PC-3 (cell line): ENCODE measurements at regions not wholly inside any gene's neighbourhood (a gene's known extent, or its start where the extent isn't known, plus 50 kb on each side); places are given as distances from the start of the nearest gene placed in this dataset.

Experiments
- ATAC-seq: fragments of 200-7000 bp; cut with Tn5 transposase; 2 replicates; pipeline ENCODE4 v1.9.1; 2020; ENCODE audit warnings: mild to moderate bottlenecking, moderate library complexity
- BruUV-seq: library from RNA; stranded (reverse); fragments of 400-500 nt; replicated peaks from 2 replicates; lab custom pipeline; 2021; lab: Mats Ljungman, UMichigan
- CTCF ChIA-PET: fragments of 300-600 bp; sonication (Branson Sonifier 250); formaldehyde crosslinking; loops from one replicate; lab custom pipeline; 2022; ENCODE audit warnings: antibody characterized with exemption; lab: Charles Lee
- POLR2A ChIA-PET: fragments of 300-600 bp; sonication (Branson Sonifier 250); formaldehyde crosslinking; loops from one replicate; lab custom pipeline; 2022; ENCODE audit warnings: antibody characterized with exemption; ENCODE audit not compliant: unreplicated experiment; lab: Charles Lee
- DNase-seq: peaks from one replicate; pipeline ENCODE4 v3.0.0-alpha.2; 2015
- H2AFZ ChIP-seq: fragments of 300-600 bp; sonication (generic); 2 replicates; pipeline ENCODE4 v1.6.0; 2016; ENCODE audit warnings: antibody characterized with exemption, low read length
- H3F3A ChIP-seq: fragments of 300-600 bp; sonication (generic); one replicate; pipeline ENCODE4 v1.6.0; 2017; ENCODE audit warnings: antibody characterized with exemption, low read length, control low read depth, mild to moderate bottlenecking; ENCODE audit not compliant: unreplicated experiment
- H3K27ac ChIP-seq: fragments of 300-600 bp; sonication (generic); 2 replicates; pipeline ENCODE4 v1.5.1; 2016; ENCODE audit warnings: mild to moderate bottlenecking, low read length
- H3K27me3 ChIP-seq: fragments of 300-600 bp; sonication (generic); 2 replicates; pipeline ENCODE4 v1.6.1; 2016; ENCODE audit warnings: low read length, mixed read lengths
- H3K36me3 ChIP-seq: fragments of 300-600 bp; sonication (generic); 2 replicates; pipeline ENCODE4 v1.6.1; 2016; ENCODE audit warnings: low read depth, mixed run types, low read length, mixed read lengths
- H3K4me1 ChIP-seq: fragments of 300-600 bp; sonication (generic); 2 replicates; pipeline ENCODE4 v1.5.1; 2016; ENCODE audit warnings: low read length; ENCODE audit not compliant: insufficient read depth
- H3K4me2 ChIP-seq: fragments of 300-600 bp; sonication (generic); 2 replicates; pipeline ENCODE4 v1.6.0; 2016; ENCODE audit warnings: low read length
- H3K4me3 ChIP-seq: fragments of 300-600 bp; sonication (generic); 2 replicates; pipeline ENCODE4 v1.5.1; 2016; ENCODE audit warnings: mild to moderate bottlenecking, low read length, mixed read lengths
- H3K79me2 ChIP-seq: fragments of 300-600 bp; sonication (generic); 2 replicates; pipeline ENCODE4 v1.6.1; 2017; ENCODE audit warnings: low read length, mixed read lengths
- H3K9ac ChIP-seq: fragments of 300-600 bp; sonication (generic); 2 replicates; pipeline ENCODE4 v1.6.0; 2016; ENCODE audit warnings: mild to moderate bottlenecking, low read length
- H3K9me2 ChIP-seq: fragments of 300-600 bp; sonication (generic); replicated peaks from 2 replicates; pipeline ENCODE4 v1.6.1; 2016; ENCODE audit warnings: mixed run types, low read length, mixed read lengths
- H3K9me3 ChIP-seq: fragments of 300-600 bp; sonication (generic); 2 replicates; pipeline ENCODE4 v1.6.1; 2016; ENCODE audit warnings: low read length, mixed read lengths
- H4K20me1 ChIP-seq: fragments of 300-600 bp; sonication (generic); 2 replicates; pipeline ENCODE4 v1.6.1; 2016; ENCODE audit warnings: low read length, mixed read lengths
- EZH2 ChIP-seq: fragments of 300-600 bp; sonication (generic); IDR thresholded peaks from one replicate; pipeline ENCODE4 v1.6.1; 2017; ENCODE audit warnings: antibody characterized with exemption, mild to moderate bottlenecking, low read length; ENCODE audit not compliant: unreplicated experiment
- EZH2phosphoT487 ChIP-seq: fragments of 300-600 bp; sonication (generic); IDR thresholded peaks from 2 replicates; pipeline ENCODE4 v1.6.1; 2018; ENCODE audit warnings: mild to moderate bottlenecking, antibody characterized with exemption, low read length, borderline replicate concordance
- intact Hi-C: fragments of 100-400 bp; cut with micrococcal nuclease; formaldehyde crosslinking; loops from 2 replicates; pipeline ENCODE4 v1.9.0; 2023
- TF ChIP-seq, protein P1 (sequence below): fragments of 300-600 bp; sonication (generic); conservative IDR thresholded peaks from 2 replicates; pipeline ENCODE4 v1.5.1; 2017; ENCODE audit warnings: antibody characterized with exemption, low read depth, mild to moderate bottlenecking, low read length

DNA sequence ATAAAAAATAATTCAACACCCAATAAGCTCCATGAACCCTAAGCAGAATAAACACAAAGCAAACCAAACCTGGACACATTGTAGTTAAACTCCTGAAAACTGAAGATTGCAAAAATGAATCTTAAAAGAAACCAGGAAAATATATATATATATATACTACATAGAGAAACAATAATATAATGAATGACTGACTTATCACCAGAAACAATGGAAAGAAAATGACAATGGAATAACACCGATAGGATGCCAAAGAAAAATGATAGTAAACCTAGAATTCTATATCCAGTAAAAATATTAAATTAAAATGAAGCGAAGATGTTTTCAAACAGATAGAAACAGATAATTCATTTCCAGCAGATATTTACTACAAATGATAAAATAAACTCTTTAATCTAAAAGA is 346.9 kb downstream of the IRS1 start:
- Histone ChIP-seq H3K4me1 (peaks cover 8% of the 10 kb centered on the region), H3K27ac (no peak overlapping the region), H3K9ac (no peak overlapping the region), H3K9me2 (no peaks in the 10 kb centered on the region), H3K4me3 (no peak overlapping the region), H3F3A (no peaks in the 10 kb centered on the region), H3K27me3 (no peaks in the 10 kb centered on the region), H4K20me1 (no peaks in the 10 kb centered on the region), H3K4me2 (no peak overlapping the region), H3K79me2 (no peaks in the 10 kb centered on the region), H3K9me3 (peaks cover 6% of the 10 kb centered on the region; the same call in 1 of the 2 replicates), H3K36me3 (peaks cover 3% of the 10 kb centered on the region; the same call in 1 of the 2 replicates), H2AFZ (no peak overlapping the region)
- ChIA-PET POLR2A (no interaction called here), CTCF (no interaction called here)
- no peak for DNase-seq
- intact Hi-C loops: no loop called here
- no peak for ATAC-seq
- BruUV-seq: no TSS peak
- TF ChIP-seq EZH2: no peak
- TF ChIP-seq, protein P1, sequence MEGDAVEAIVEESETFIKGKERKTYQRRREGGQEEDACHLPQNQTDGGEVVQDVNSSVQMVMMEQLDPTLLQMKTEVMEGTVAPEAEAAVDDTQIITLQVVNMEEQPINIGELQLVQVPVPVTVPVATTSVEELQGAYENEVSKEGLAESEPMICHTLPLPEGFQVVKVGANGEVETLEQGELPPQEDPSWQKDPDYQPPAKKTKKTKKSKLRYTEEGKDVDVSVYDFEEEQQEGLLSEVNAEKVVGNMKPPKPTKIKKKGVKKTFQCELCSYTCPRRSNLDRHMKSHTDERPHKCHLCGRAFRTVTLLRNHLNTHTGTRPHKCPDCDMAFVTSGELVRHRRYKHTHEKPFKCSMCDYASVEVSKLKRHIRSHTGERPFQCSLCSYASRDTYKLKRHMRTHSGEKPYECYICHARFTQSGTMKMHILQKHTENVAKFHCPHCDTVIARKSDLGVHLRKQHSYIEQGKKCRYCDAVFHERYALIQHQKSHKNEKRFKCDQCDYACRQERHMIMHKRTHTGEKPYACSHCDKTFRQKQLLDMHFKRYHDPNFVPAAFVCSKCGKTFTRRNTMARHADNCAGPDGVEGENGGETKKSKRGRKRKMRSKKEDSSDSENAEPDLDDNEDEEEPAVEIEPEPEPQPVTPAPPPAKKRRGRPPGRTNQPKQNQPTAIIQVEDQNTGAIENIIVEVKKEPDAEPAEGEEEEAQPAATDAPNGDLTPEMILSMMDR: no peak
- TF ChIP-seq EZH2phosphoT487: no peak

DNA sequence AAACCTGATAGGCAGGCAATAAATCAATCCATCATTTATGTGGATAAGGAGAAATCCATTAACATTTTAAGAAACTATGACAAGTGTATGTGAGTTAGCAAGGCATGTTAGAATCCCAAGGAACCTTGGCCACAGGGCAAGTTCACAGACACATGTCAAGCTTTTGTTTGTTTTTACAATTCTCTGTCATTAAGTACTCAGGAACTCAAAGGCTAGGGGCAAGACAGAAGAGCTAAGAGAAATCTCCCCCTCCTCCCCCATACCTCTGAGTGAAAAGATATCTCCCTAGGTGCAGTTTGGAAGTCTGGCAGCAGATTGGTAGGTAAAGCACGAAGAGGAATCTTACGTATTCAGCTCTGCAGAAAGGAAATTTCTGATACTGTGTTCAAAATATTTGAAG is 348.1 kb downstream of the IRS1 start:
- POLR2A ChIA-PET: no interaction called here
- TF ChIP-seq EZH2 (no peak), EZH2phosphoT487 (no peak)
- TF ChIP-seq, protein P1: no peak
- Histone ChIP-seq H3K79me2 (no peaks in the 10 kb centered on the region), H4K20me1 (no peaks in the 10 kb centered on the region), H3K9ac (no peak overlapping the region), H3K9me3 (peaks cover 6% of the 10 kb centered on the region; the same call in 1 of the 2 replicates), H3K4me2 (no peak overlapping the region), H3F3A (no peaks in the 10 kb centered on the region), H3K9me2 (no peaks in the 10 kb centered on the region), H3K27me3 (no peaks in the 10 kb centered on the region), H3K36me3 (peaks cover 3% of the 10 kb centered on the region; the same call in 1 of the 2 replicates), H2AFZ (no peak overlapping the region), H3K4me1 (peaks cover 15% of the 10 kb centered on the region), H3K27ac (no peak overlapping the region), H3K4me3 (no peak overlapping the region)
- CTCF ChIA-PET: no interaction called here
- intact Hi-C loops: no loop called here
- DNase-seq (no peak), ATAC-seq (no peak)
- BruUV-seq: no TSS peak

DNA sequence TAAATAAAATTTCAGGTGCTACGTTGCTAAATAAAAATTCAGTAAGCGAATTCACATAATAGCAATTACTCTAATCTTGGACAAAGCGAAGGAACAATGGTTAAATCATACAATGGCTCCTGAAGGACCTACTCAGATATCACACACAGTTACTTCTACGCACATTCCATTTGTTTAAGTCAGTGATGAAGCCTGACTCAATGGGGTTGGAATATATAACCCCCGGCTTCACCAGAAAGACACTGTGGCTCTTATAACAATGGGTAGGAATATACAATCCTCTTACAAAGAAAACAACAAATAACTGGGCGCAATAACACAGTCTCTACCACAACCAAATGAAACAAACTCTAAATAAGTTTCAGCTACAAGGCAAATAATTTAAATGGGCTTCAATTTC is 349.5 kb downstream of the IRS1 start:
- no peak for DNase-seq
- BruUV-seq: no TSS peak
- no peak overlapping the region for H3K4me2 ChIP-seq

More for the DNA sequence above, 349.5 kb downstream of the IRS1 start:
- H3K9me2 ChIP-seq: no peaks in the 10 kb centered on the region
- H3K36me3 ChIP-seq: peaks cover 3% of the 10 kb centered on the region; the same call in 1 of the 2 replicates
- ATAC-seq: no peak
- peaks cover 6% of the 10 kb centered on the region; the same call in 1 of the 2 replicates for H3K9me3 ChIP-seq
- H3K9ac ChIP-seq: no peak overlapping the region
- no peaks in the 10 kb centered on the region for H4K20me1 ChIP-seq
- intact Hi-C loops: no loop called here
- no peaks in the 10 kb centered on the region for H3K27me3 ChIP-seq
- no peaks in the 10 kb centered on the region for H3F3A ChIP-seq
- H2AFZ ChIP-seq: no peak overlapping the region
- no peaks in the 10 kb centered on the region for H3K79me2 ChIP-seq
- POLR2A ChIA-PET: no interaction called here
- H3K4me3 ChIP-seq: no peak overlapping the region
- H3K4me1 ChIP-seq: peaks cover 15% of the 10 kb centered on the region
- CTCF ChIA-PET: no interaction called here
- TF ChIP-seq EZH2phosphoT487 (no peak), EZH2 (no peak)
- H3K27ac ChIP-seq: no peak overlapping the region
